HG03378 (cell line): ENCODE measurements at regions not wholly inside any gene's neighbourhood (a gene's known extent, or its start where the extent isn't known, plus 50 kb on each side); places are given as distances from the start of the nearest gene placed in this dataset.

Experiments
- ATAC-seq: cut with Tn5 transposase; IDR thresholded peaks from one replicate; pipeline ENCODE4 v1.9.1; 2021; ENCODE audit warnings: mild to moderate bottlenecking, moderate library complexity; ENCODE audit not compliant: unreplicated experiment

GRCh38 chr2:5913711-5914395 lies 221.7 kb downstream of the SOX11 start:
- no peak for ATAC-seq

DNA sequence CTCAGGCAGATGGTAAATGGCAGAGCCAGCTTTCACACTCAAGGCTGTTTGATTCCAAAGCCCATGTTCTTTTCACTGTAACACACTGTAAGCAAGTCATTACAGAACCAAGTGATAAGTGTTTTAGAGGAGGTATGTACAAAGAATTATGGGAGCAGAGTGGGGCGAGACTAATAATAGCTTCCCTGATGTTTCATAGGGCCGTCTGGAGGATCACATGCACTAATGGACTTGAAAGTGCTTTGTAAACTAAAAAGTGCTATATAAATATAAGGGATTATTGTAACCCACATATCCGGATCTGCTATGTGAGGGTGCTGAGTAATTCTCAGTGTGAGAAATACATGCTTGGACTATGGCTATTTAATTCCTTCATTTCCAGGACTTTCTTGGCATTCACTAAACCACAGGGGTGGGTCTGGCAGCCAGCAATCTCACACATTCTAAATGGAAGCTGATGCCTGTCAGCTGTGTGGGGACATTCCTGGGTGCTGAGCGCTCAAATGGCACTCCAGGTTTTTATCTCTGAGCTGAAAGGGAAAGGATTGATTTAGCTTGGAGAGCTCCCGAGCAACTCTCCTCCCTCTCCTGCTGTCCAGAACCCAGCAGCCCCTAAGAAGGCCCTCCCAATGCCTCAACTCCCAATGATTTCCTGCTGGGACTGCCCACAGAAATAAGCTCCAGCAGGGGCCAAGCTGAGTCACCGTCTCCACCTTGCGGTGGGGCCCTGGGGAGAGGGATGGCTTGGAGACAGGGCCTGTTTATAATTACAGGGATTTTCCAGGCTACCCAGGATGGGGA lies 222.8 kb downstream of the SOX11 start:
- ATAC-seq: no peak

DNA sequence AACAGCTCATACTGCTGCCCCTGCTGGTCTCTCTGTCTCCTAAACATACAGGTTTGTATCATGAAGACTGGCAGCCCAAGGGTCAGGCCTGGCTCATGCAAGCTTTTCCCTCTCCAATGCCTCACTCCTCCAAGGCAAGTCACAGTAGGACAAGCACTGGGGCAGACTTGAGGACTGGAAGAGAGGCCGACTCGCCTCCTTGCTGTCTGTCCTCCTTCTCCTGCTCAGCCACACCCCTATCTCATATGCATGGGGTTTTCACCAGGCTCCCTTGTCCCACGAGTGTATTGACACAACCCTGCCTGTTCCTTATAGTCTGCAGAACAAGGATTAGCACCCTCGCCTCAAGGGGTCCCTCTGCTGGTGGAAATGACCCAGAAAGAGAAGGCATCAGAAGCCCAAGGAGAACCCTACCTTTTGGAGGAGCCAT lies 223.7 kb downstream of the SOX11 start:
- no peak for ATAC-seq

GRCh38 chr2:5921081-5921642 lies 229.0 kb downstream of the SOX11 start:
- no peak for ATAC-seq

DNA sequence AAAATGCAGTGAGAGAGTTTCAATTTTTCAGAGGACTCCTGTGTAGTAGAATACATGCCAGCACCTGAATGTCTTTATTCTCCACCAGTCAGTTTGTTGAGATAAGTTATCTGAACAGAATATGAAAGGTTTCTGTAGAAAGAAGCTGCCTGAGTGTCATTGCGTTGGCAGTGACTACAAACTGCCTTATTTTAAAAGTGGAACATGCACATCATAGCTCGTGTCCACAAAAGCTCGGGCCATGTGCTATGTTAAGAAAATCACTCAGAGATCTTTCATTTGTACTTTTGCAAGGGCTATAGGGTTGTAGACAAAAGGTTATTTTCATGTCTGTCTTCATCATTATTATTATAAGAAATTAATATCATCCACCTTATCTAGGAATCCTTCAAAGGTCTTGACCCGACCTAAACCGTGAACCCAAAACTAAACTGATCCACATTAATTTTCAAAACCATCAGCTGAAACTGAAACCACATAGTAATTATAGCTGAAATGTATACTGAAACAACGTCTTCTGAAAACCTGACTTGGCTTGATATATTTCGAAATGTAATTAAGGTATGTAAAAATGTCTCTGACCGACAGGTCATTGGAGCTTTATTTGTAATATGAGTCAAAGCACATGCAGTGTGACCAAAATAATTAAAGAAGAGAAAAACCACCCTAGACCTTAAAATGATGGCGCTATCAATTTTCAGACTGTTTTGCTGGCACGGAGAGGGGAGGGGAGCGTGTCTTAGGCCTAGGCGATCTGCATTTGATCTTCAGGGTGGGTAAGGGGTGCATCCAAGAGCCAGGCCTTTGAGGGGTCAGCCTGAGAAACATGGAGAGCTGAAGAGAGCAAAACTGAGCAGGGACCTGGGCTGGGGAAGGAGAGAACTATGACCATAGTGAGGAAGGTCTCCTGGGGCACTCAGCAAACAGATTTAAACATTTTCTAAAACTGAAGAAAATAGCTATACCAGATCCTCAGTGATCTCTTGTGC lies 232.1 kb downstream of the SOX11 start:
- no peak for ATAC-seq

- no peak for ATAC-seq
Measured at GRCh38 chr2:5925604-5926003, 233.4 kb downstream of the SOX11 start.

- no peak for ATAC-seq
Measured at GRCh38 chr2:5926871-5927512, 234.8 kb downstream of the SOX11 start.

DNA sequence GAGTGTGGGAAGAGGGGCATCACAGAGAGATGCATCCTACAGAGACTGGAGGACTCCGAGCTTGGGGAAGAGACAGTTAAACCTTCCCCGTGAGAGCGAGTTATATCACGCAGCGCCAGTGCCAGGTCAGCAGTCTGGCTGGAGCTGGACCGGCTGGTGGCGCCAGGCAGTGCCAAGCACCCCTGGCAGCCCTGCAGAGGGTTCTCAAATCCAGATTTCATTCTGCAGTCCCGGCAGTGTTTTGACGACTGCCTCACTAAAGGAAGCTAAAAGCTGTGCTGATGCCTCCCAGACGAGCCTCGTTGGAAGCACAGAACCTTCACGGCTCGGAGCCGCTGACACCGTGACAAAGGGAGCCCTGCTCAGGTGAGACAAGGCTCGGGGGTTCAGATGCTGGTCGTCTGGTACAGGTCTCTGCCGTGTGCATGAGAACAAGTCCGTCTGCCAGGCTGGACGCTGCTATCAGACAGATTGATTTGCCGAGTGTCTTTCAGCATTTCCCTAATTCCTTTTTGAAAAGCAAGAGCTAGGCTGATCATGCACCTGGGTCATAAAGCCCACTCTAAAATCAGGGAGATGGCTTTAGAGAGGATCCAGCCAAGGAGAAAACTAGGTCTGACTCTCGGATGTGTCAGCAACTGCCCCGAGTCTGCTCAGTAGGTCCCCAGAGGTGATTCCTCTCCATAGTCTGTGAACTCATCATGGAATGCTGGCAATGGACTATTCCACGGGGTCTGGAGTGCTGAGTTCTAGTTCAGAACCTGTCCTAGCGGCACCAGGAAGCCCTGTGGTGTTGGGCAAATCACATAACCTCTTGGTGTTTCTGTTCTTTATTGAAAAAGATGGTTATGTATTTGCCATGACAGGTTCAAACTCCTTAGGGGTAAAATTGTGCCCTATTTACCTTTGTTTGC lies 240.6 kb downstream of the SOX11 start:
- no peak for ATAC-seq

DNA sequence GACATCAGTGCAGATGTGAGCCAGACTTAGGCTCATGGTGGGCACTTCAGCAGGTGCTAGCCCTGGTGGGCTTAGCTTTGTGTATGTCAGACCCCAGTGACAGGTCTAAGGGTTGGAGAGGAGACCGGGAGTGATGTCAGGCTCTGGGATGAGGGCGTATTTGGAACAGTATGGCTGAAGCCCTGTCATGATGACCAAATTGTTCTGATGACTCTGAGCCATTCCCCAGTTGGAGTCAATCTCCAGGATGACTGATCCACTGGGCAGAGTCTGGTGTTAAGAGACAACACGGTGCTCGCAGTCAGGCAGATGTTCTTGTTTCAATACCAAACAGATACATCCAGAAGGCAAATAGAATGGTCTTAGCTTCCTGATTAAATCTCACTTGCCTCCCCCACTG lies 241.5 kb downstream of the SOX11 start:
- ATAC-seq: no peak

- no peak for ATAC-seq
Measured at GRCh38 chr2:5937321-5937720, 245.1 kb downstream of the SOX11 start.

- no peak for ATAC-seq
Measured at GRCh38 chr2:5937851-5938565, 245.8 kb downstream of the SOX11 start.

DNA sequence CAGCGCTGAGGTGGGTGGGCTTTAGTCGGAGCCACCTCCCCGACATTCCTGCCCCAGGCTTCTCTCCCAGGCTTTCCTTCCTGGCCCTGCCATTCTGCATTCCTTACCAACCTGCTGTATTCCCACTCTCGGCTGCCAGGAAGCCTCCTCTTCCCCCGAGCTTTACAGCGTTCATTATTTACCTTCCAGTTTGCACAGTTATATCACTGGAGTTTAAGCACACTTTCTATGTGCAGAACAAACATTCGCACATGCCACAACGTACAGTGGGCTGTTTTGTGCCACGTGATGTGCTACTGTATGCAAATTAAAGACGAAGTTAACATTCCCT lies 246.3 kb downstream of the SOX11 start:
- ATAC-seq: no peak

DNA sequence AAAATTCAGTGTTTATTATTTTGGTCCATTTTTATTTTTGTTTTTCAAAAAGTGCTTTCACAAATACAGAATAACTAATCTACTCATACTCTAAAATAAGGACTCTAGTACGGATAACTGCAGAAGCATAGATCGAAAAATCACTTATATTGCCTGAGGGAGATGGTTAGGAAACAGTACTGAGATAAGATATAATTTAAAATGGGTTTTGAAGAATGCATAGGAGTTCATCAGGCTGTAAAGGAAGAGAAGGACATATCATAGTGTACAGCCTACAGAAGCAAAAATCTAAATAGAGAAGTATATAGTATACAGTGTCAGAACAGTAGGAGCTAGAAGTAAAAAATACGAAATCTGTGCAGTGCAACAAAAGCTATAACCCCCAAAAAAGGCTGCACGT lies 247.4 kb downstream of the SOX11 start:
- ATAC-seq: no peak

GRCh38 chr2:5940596-5941535 lies 248.7 kb downstream of the SOX11 start:
- ATAC-seq: no peak

DNA sequence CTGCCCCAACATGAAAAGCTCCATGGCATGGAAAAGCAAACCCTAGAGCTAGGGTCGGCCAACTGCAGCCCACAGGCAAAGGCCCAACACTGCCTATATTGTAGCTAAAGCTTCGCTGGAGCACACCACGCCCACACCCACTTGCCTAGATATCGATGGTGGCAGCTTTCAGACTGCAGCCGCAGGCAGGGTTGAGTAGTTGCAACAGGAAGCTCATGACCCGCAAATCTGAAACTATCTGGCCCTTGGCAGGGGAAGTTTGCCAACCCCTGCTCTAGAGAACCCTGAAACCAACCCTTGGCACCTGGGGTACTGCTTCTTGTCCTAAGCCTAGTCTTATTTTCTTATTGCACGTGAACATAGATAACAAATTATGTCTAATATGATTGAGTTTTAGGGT lies 250.0 kb downstream of the SOX11 start:
- ATAC-seq: no peak

DNA sequence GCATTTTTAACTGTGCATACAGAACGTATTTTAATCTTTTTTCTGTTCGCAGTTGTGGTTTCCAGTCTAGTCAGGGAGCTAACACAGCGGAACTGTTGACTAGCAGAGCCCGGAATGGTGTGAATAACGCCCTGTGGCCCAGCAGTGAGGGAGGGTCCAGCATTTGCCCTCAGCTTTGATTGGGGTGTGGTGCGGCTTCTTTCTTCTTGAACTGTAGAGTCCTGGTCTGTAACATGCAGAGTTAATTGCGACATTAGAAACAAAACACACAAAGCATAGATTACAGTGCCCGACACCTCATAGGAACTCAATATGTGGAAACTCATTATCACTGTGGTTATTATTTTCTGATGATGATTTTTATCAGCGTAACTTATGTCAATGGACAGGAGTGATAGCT lies 253.6 kb downstream of the SOX11 start:
- no peak for ATAC-seq

DNA sequence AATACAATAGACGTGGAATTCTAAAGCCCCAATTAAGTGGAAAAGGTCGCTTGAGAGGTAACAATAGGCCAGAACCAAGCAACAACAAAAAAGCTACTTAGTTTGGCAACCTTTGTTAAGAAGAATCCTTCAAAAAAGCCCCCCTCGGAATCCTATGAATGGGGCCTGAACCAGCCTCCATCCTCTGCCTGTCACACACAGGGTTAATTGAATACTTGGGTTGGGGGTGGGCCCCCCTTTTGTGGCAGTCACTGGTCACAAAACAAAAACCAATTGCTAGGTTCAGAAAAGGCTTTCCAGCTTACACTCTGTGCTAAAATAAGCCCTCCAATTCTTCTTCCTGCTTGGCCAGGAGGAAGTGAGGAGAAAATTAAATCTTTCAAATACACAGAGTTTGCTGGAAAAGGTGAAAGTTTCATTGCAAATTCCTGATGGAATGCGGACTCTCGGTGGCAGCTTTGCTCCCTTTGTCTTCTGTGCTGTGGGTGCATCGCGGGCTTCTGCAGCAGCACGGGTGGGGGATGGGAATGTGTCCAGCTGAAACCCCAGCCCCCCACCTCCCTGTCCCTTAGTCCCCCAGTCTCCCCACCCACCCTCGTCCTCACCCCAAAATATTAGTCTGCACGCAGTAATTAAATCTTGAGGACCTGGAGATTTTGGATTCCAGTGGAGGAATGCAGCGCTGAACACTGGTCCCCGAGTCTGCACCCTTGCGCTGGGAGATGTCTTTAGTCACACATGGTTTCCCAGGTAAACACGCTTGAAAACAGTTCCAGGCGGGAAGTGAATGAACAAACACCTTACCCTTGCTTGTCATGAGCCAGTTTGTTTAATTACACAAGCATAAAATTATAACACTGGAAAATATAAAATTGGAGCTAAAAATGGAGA lies 254.3 kb downstream of the SOX11 start:
- ATAC-seq: no peak
